Right lobe of liver (tissue), 6 donors: ENCODE measurements at regions not wholly inside any gene's neighbourhood (a gene's known extent, or its start where the extent isn't known, plus 50 kb on each side); places are given as distances from the start of the nearest gene placed in this dataset.

Source experiments
- ATAC-seq, 4 donors: fragments of 200-7000 bp; cut with Tn5 transposase; one replicate each; pipeline ENCODE4 v1.9.1; 2020; ENCODE audit warnings: mild to moderate bottlenecking in 4 of 4, moderate library complexity in 4 of 4
- DNase-seq, 3 donors: peaks; one replicate each; pipeline ENCODE4 v3.0.0-alpha.2; 2020
- H3K27ac ChIP-seq, 3 donors: fragments of 200-600 bp; one replicate each; pipeline ENCODE4 v1.8.0; 2022
- H3K27me3 ChIP-seq, 2 donors: fragments of 200-600 bp; one replicate each; pipeline ENCODE4 v1.8.0; 2022
- H3K36me3 ChIP-seq, 4 donors: fragments of 200-600 bp; sonication (generic) in 1 of 4; one replicate each; pipeline versions ENCODE4 v1.5.1 to v1.8.0; 2017 to 2022; ENCODE audit warnings: control low read depth in 1 of 4
- H3K4me1 ChIP-seq, 4 donors: fragments of 200-600 bp; sonication (generic) in 1 of 4; one replicate each; pipeline versions ENCODE4 v1.5.1 to v1.8.0; 2017 to 2022; ENCODE audit warnings: control low read depth in 1 of 4
- H3K4me3 ChIP-seq, 3 donors: fragments of 200-600 bp; one replicate each; pipeline ENCODE4 v1.8.0; 2022
- H3K9me3 ChIP-seq, 4 donors: fragments of 200-600 bp; sonication (generic) in 1 of 4; one replicate each; pipeline versions ENCODE4 v1.5.1 to v1.8.0; 2017 to 2022; ENCODE audit warnings: control low read depth in 1 of 4
- CTCF ChIP-seq, 4 donors: fragments of 200-600 bp in 3 of 4; fragments of 450-650 bp in 1 of 4; IDR thresholded peaks; one replicate each; pipeline versions ENCODE4 v1.5.1 to v1.8.0; 2016 to 2022; ENCODE audit warnings: antibody characterized with exemption in 4 of 4, mild to moderate bottlenecking in 2 of 4
- POLR2A ChIP-seq: fragments of 450-650 bp; IDR thresholded peaks from one replicate; pipeline ENCODE4 v1.6.1; 2017; ENCODE audit warnings: antibody characterized with exemption, mild to moderate bottlenecking
- whole genome bisulfite sequencing: methylation state at CpG from one replicate; pipeline ENCODE4 v1.1.6; 2018; ENCODE audit warnings: low coverage, low lambda C conversion rate; ENCODE audit not compliant: insufficient coverage; ENCODE audit errors: missing lambda C conversion rate; 5-methylcytosine and 5-hydroxymethylcytosine counted together
- intact Hi-C, 2 donors: fragments of 100-400 bp; cut with DNase I; formaldehyde crosslinking; loops; one replicate each; pipeline versions ENCODE4 v1.11.2 to v1.14.1; 2022
- donor health status: DM: no; HTN: yes; CAD: no.
- donor health status: DM: no; HTN: no; CAD: no.
- donor health status: DM: no; HTN: no; CAD: no.
- donor health status: DM: no; HTN: yes; CAD: no.
- donor health status: DM: no; HTN: yes; CAD: no.

- intact Hi-C loops = no loop called here
- Histone ChIP-seq H3K27me3 (peaks cover 0 to 15% of the 10 kb centered on the region in 2 donors), H3K4me1 (no peaks in the 10 kb centered on the region), H3K4me3 (no peak overlapping the region), H3K36me3 (no peaks in the 10 kb centered on the region), H3K27ac (no peak overlapping the region), H3K9me3 (no peaks in the 10 kb centered on the region)
- DNase-seq (no peak), ATAC-seq (peak in 1 of 4 donors; percentile 8)
- TF ChIP-seq CTCF (IDR thresholded peaks at IDR 0.05) (no peak), POLR2A (no peak)
- 66% methylated on average over 3 of the region's 3 CpGs for WGBS
Observed at GRCh38 chr2:89848114-89848513, 1156.6 kb downstream of the RPIA start.

- ATAC-seq = peak in 2 of 4 donors; percentile 8 to 9
- no peak for DNase-seq
- Histone ChIP-seq H3K4me3 (no peak overlapping the region), H3K27me3 (peaks cover 0 to 15% of the 10 kb centered on the region in 2 donors), H3K9me3 (no peaks in the 10 kb centered on the region), H3K4me1 (no peaks in the 10 kb centered on the region), H3K36me3 (no peaks in the 10 kb centered on the region), H3K27ac (no peak overlapping the region)
- intact Hi-C loops = no loop called here
- 27% methylated on average over 2 of the region's 2 CpGs for WGBS
- TF ChIP-seq CTCF (IDR thresholded peaks at IDR 0.05) (no peak), POLR2A (no peak)
Observed at GRCh38 chr2:89848763-89849368, 1157.4 kb downstream of the RPIA start.

GRCh38 chr2:89849731-89850130 is 1158.3 kb downstream of the RPIA start:
- intact Hi-C loops = no loop called here
- DNase-seq (no peak), ATAC-seq (no peak)
- H3K4me1 ChIP-seq = no peaks in the 10 kb centered on the region
- H3K27ac ChIP-seq = no peak overlapping the region
- WGBS = 40% methylated on average over 3 of the region's 3 CpGs
- no peak for TF ChIP-seq POLR2A
- TF ChIP-seq CTCF (IDR thresholded peaks at IDR 0.05) = no peak
- H3K9me3 ChIP-seq = no peaks in the 10 kb centered on the region
- no peak overlapping the region for H3K4me3 ChIP-seq
- no peaks in the 10 kb centered on the region for H3K36me3 ChIP-seq
- H3K27me3 ChIP-seq = peaks cover 0 to 15% of the 10 kb centered on the region in 2 donors

- H3K4me3 ChIP-seq = no peak overlapping the region
- peaks cover 0 to 15% of the 10 kb centered on the region in 2 donors for H3K27me3 ChIP-seq
- DNase-seq = no peak
- no peaks in the 10 kb centered on the region for H3K9me3 ChIP-seq
- H3K27ac ChIP-seq = no peak overlapping the region
- no peaks in the 10 kb centered on the region for H3K36me3 ChIP-seq
- 57% methylated on average over 3 of the region's 3 CpGs for WGBS
- intact Hi-C loops = no loop called here
- no peaks in the 10 kb centered on the region for H3K4me1 ChIP-seq
- peak in 2 of 4 donors; percentile 7 to 24 for ATAC-seq
- TF ChIP-seq CTCF (IDR thresholded peaks at IDR 0.05) (no peak), POLR2A (no peak)
Observed at GRCh38 chr2:89850481-89850880, 1159.0 kb downstream of the RPIA start.
